Vagina (tissue), 2 donors: ENCODE measurements at regions not wholly inside any gene's neighbourhood (a gene's known extent, or its start where the extent isn't known, plus 50 kb on each side); places are given as distances from the start of the nearest gene placed in this dataset.

Source experiments
- DNase-seq, 2 donors: peaks; one replicate each; pipeline ENCODE4 v3.0.0-alpha.2; 2017; ENCODE audit errors: extremely low spot score in 2 of 2
- H3K27ac ChIP-seq: fragments of 200-600 bp; sonication (generic); one replicate; pipeline ENCODE4 v1.5.1; 2019
- H3K27me3 ChIP-seq: fragments of 200-600 bp; sonication (generic); one replicate; pipeline ENCODE4 v1.5.1; 2019
- H3K36me3 ChIP-seq, 2 donors: fragments of 200-600 bp; sonication (generic); one replicate each; pipeline ENCODE4 v1.5.1; 2017 to 2019
- H3K4me1 ChIP-seq: fragments of 200-600 bp; sonication (generic); one replicate; pipeline ENCODE4 v1.5.1; 2019
- H3K4me3 ChIP-seq, 2 donors: fragments of 200-600 bp; sonication (generic); 1 replicate in 1 of 2; 2 replicates in 1 of 2; pipeline ENCODE4 v1.5.1; 2016 to 2019
- H3K9me3 ChIP-seq: fragments of 200-600 bp; sonication (generic); one replicate; pipeline ENCODE4 v1.5.1; 2019
- CTCF ChIP-seq, 3 experiments: fragments of 450-650 bp in 2 of 3; fragments of 200-600 bp in 1 of 3; sonication (generic) in 1 of 3; IDR thresholded peaks; one replicate each; pipeline ENCODE4 v1.5.1; 2017 to 2019; ENCODE audit warnings: antibody characterized with exemption in 3 of 3, mild to moderate bottlenecking in 2 of 3, moderate library complexity in 2 of 3
- POLR2A ChIP-seq, 2 donors: fragments of 450-650 bp; IDR thresholded peaks; one replicate each; pipeline ENCODE4 v1.6.1; 2017; ENCODE audit warnings: antibody characterized with exemption in 2 of 2, mild to moderate bottlenecking in 2 of 2, moderate library complexity in 2 of 2
- POLR2AphosphoS5 ChIP-seq, 2 donors: sonication (generic); formaldehyde crosslinking; IDR thresholded peaks; one replicate each; pipeline ENCODE4 v1.9.0; 2017; ENCODE audit warnings: antibody characterized with exemption in 2 of 2, mild to moderate bottlenecking in 2 of 2, low read depth in 1 of 2; ENCODE audit not compliant: insufficient read depth in 1 of 2
- intact Hi-C: fragments of 100-400 bp; cut with DNase I; formaldehyde crosslinking; loops from one replicate; pipeline ENCODE4 v1.15.1; 2023

- no peaks in the 10 kb centered on the region for H3K9me3 ChIP-seq
- H3K27ac ChIP-seq: no peak overlapping the region
- no peak overlapping the region for H3K4me3 ChIP-seq
- DNase-seq: no peak
- intact Hi-C loops: no loop called here
- TF ChIP-seq POLR2AphosphoS5 (IDR thresholded peaks at IDR 0.05; ENCODE audit: insufficient read depth in 1 of 2, low read depth in 1 of 2) (no peak), POLR2A (IDR thresholded peaks at IDR 0.05) (no peak), CTCF (IDR thresholded peaks at IDR 0.05) (no peak)
- no peaks in the 10 kb centered on the region for H3K27me3 ChIP-seq
- no peaks in the 10 kb centered on the region for H3K4me1 ChIP-seq
- H3K36me3 ChIP-seq: no peaks in the 10 kb centered on the region
Measured at GRCh38 chr4:96260064-96260682, 420.3 kb downstream of the PDHA2 start.

- H3K4me1 ChIP-seq: no peaks in the 10 kb centered on the region
- H3K27me3 ChIP-seq: no peaks in the 10 kb centered on the region
- no peak for DNase-seq
- no peaks in the 10 kb centered on the region for H3K36me3 ChIP-seq
- no peak for TF ChIP-seq POLR2AphosphoS5 (IDR thresholded peaks at IDR 0.05; ENCODE audit: insufficient read depth in 1 of 2, low read depth in 1 of 2)
- no peak for TF ChIP-seq POLR2A (IDR thresholded peaks at IDR 0.05)
- no peak for TF ChIP-seq CTCF (IDR thresholded peaks at IDR 0.05)
- H3K27ac ChIP-seq: no peak overlapping the region
- intact Hi-C loops: no loop called here
- H3K9me3 ChIP-seq: no peaks in the 10 kb centered on the region
- no peak overlapping the region for H3K4me3 ChIP-seq
Measured at GRCh38 chr4:96262057-96262456, 422.2 kb downstream of the PDHA2 start.

- Histone ChIP-seq H3K27me3 (no peaks in the 10 kb centered on the region), H3K4me1 (no peaks in the 10 kb centered on the region), H3K27ac (no peak overlapping the region), H3K9me3 (no peaks in the 10 kb centered on the region), H3K36me3 (no peaks in the 10 kb centered on the region), H3K4me3 (no peak overlapping the region)
- TF ChIP-seq CTCF (IDR thresholded peaks at IDR 0.05) (no peak), POLR2A (IDR thresholded peaks at IDR 0.05) (no peak), POLR2AphosphoS5 (IDR thresholded peaks at IDR 0.05; ENCODE audit: insufficient read depth in 1 of 2, low read depth in 1 of 2) (no peak)
- intact Hi-C loops: no loop called here
- DNase-seq: no peak
Measured at GRCh38 chr4:96263291-96263690, 423.4 kb downstream of the PDHA2 start.

GRCh38 chr4:96264941-96265463 lies 425.1 kb downstream of the PDHA2 start:
- no peaks in the 10 kb centered on the region for H3K4me1 ChIP-seq
- no peak for DNase-seq
- no peak overlapping the region for H3K4me3 ChIP-seq
- H3K36me3 ChIP-seq: no peaks in the 10 kb centered on the region
- H3K27ac ChIP-seq: no peak overlapping the region
- TF ChIP-seq CTCF (IDR thresholded peaks at IDR 0.05) (no peak), POLR2A (IDR thresholded peaks at IDR 0.05) (no peak), POLR2AphosphoS5 (IDR thresholded peaks at IDR 0.05; ENCODE audit: insufficient read depth in 1 of 2, low read depth in 1 of 2) (no peak)
- intact Hi-C loops: no loop called here
- no peaks in the 10 kb centered on the region for H3K9me3 ChIP-seq
- H3K27me3 ChIP-seq: no peaks in the 10 kb centered on the region

- no peaks in the 10 kb centered on the region for H3K4me1 ChIP-seq
- intact Hi-C loops: no loop called here
Measured at GRCh38 chr4:96293806-96294205, 453.9 kb downstream of the PDHA2 start.

More at GRCh38 chr4:96293806-96294205, 453.9 kb downstream of the PDHA2 start:
- H3K4me3 ChIP-seq: no peak overlapping the region
- TF ChIP-seq CTCF (IDR thresholded peaks at IDR 0.05): no peak
- no peak for TF ChIP-seq POLR2A (IDR thresholded peaks at IDR 0.05)
- TF ChIP-seq POLR2AphosphoS5 (IDR thresholded peaks at IDR 0.05; ENCODE audit: insufficient read depth in 1 of 2, low read depth in 1 of 2): no peak
- H3K27me3 ChIP-seq: no peaks in the 10 kb centered on the region
- H3K27ac ChIP-seq: no peak overlapping the region
- DNase-seq: no peak
- H3K36me3 ChIP-seq: no peaks in the 10 kb centered on the region
- H3K9me3 ChIP-seq: no peaks in the 10 kb centered on the region
